Epithelial cell of esophagus (primary cell): ENCODE measurements at regions not wholly inside any gene's neighbourhood (a gene's known extent, or its start where the extent isn't known, plus 50 kb on each side); places are given as distances from the start of the nearest gene placed in this dataset.

Source experiments
- DNase-seq: peaks from one replicate; pipeline ENCODE4 v3.0.0; 2010; ENCODE audit warnings: low read depth
- H3K4me3 ChIP-seq: 2 replicates; pipeline ENCODE4 v1.5.1; 2011; ENCODE audit warnings: mild to moderate bottlenecking, low read length, control low read depth
- CTCF ChIP-seq: IDR thresholded peaks from 2 replicates; pipeline ENCODE4 v1.5.1; 2011; ENCODE audit warnings: low read depth, mild to moderate bottlenecking, low read length, control low read depth, inconsistent platforms; ENCODE audit not compliant: insufficient read depth; ENCODE audit errors: missing control alignments

- no peak overlapping the region for H3K4me3 ChIP-seq
- DNase-seq: no peak
- TF ChIP-seq CTCF: no peak
These were observed 137.3 kb upstream of the FRMD4A start for GRCh38 chr10:14468023-14468441.

- no peak for DNase-seq
- no peak overlapping the region for H3K4me3 ChIP-seq
- TF ChIP-seq CTCF: no peak
These were observed 135.5 kb upstream of the FRMD4A start for GRCh38 chr10:14466257-14466656.

- no peak for DNase-seq
- TF ChIP-seq CTCF: no peak
- H3K4me3 ChIP-seq: no peak overlapping the region
These were observed 129.7 kb upstream of the FRMD4A start for GRCh38 chr10:14460447-14460846.

- H3K4me3 ChIP-seq: no peak overlapping the region
- no peak for TF ChIP-seq CTCF
- no peak for DNase-seq
These were observed 128.9 kb upstream of the FRMD4A start for GRCh38 chr10:14459665-14460064.

- H3K4me3 ChIP-seq: no peak overlapping the region
- no peak for TF ChIP-seq CTCF
- DNase-seq: no peak
These were observed 126.1 kb upstream of the FRMD4A start for GRCh38 chr10:14456870-14457266.

- DNase-seq: no peak
- no peak overlapping the region for H3K4me3 ChIP-seq
- no peak for TF ChIP-seq CTCF
These were observed 125.6 kb upstream of the FRMD4A start for GRCh38 chr10:14456218-14456869.

- no peak for DNase-seq
- no peak overlapping the region for H3K4me3 ChIP-seq
- TF ChIP-seq CTCF: no peak
These were observed 123.9 kb upstream of the FRMD4A start for GRCh38 chr10:14454629-14455028.
